NCI-H2107 treated with DMSO at 0.1 percent for 48 hours (cell line): ENCODE measurements at regions not wholly inside any gene's neighbourhood (a gene's known extent, or its start where the extent isn't known, plus 50 kb on each side); places are given as distances from the start of the nearest gene placed in this dataset.
A peak's percentile ranks its signal among the peaks of the same experiment; 100 is the strongest.
"Not testable (repeated sequence)": the region's sequence is repeated elsewhere in the genome, so short reads cannot be mapped to it uniquely, and the experiment has no call there.

Source experiments
- DNase-seq: peaks from one replicate; lab custom pipeline; 2025; ENCODE audit not compliant: unreplicated experiment; lab: John Stamatoyannopoulos, UW

- DNase-seq = no peak
Observed at GRCh38 chr13:81929988-81930387, 1589.1 kb upstream of the SPRY2 start.

- no peak for DNase-seq
Observed at GRCh38 chr13:81927347-81927746, 1586.4 kb upstream of the SPRY2 start.

- DNase-seq = no peak
Observed at GRCh38 chr13:81917810-81918209, 1576.9 kb upstream of the SPRY2 start.

DNA sequence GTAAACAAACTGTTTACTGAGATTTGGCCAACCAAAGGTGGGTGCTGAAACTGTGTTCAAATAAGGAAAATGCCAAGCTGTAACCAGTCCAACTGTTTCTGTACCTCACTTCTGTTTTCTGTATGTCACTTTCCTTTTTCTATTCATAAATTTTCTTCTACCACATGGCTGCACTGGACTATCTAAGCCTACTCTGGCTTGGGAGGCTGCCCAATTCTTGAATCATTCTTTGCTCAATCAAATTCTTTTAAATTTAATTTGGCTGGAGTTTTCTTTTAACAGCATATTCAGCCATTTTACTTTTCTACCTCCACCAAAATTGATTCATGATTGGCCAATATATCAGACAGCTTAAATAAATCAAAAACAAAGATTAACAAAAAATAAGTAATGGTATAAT, 1575.5 kb upstream of the SPRY2 start:
- no peak for DNase-seq

DNA sequence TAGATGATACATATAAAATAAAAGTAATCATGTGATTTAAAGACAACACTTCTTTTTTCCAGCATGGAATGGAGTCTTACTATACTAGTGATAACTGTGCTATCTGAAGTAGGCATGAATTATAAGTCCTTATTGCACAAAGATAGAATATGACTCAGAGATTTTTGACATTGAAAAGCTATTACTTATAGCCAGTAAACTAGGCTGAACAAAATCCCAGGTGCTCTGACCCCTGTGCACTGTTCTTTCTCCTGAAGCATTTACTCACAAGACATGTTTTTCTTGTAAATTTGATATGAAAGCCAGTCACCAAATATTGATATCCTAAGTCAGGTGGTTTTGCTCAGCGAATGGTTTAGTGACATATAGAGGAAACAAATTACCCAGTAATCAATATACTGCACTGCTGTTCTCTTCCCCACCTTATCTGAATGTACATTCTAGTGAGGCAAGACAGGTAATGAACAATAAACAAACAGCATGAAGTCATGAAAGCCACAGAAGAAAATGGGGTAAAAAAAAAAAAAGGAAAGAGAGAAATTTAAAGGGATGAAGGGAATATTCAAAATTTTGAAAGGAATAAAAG, 1567.0 kb upstream of the SPRY2 start:
- no peak for DNase-seq

GRCh38 chr13:81888855-81889254, 1547.9 kb upstream of the SPRY2 start:
- no peak for DNase-seq

DNA sequence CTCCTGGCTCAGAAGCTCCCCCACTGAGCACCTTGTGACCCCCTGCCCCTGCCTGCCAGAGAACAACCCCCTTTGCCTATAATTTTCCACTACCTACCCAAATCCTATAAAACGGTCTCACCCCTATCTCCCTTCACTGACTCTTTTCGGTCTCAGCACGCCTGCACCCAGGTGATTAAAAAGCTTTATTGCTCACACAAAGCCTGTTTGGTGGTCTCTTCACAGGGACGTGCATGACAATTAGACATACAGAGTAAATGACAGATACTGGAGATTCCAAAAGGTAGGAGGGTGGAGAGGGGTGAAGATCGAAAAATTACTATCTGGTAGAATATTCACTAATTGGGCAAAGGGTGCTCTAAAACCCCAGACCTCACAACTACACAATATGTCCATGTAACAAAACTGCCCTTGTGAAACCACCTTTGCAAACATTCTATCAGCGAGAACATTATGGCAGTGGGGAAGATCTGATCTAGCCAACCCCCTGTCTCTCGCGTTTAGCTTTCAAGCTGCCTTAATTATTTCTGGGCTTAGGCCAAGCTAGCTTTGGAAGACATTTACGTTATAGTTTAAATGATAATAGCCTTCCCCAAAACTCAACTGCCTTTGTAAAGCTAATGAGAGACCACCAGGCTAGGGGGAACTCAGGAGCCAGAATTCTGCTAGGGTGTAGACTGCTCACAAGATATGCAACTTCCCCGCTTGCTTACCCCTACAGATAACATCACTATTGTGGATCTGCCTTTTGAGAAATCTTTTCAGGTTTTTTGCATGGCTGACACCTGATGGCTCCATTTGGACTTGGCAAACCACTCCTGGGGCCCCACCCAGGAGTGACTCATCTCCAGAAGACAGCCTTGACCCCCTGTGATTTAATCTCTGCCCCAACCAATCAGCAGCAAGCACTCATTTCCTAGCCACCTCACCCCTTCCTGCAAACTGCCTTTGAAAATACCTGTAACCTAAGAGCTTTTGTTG, 1534.0 kb upstream of the SPRY2 start:
- DNase-seq = no peak

GRCh38 chr13:81874253-81874652, 1533.3 kb upstream of the SPRY2 start:
- DNase-seq = no peak

DNA sequence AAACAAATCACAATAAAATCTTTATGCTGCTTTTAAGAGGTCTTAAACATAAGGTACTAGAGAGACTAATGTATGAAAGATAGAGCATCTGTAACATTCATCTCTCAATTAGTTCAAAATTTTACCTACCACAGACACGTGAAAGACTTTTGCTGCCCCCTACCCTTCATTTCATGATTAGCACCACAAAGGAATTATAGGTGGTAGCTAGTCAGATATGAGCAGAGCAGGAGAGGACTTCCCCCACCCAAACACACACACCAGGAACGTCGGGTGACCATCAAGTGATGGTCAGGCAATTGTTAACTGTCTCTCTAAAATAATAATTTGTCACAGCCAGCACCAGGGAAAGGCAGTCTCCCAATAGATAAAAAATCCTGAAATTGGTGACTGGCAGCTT, 1531.7 kb upstream of the SPRY2 start:
- DNase-seq = peak; percentile 1

- not testable (repeated sequence) for DNase-seq
Observed at GRCh38 chr13:81871751-81872325, 1530.9 kb upstream of the SPRY2 start.

DNA sequence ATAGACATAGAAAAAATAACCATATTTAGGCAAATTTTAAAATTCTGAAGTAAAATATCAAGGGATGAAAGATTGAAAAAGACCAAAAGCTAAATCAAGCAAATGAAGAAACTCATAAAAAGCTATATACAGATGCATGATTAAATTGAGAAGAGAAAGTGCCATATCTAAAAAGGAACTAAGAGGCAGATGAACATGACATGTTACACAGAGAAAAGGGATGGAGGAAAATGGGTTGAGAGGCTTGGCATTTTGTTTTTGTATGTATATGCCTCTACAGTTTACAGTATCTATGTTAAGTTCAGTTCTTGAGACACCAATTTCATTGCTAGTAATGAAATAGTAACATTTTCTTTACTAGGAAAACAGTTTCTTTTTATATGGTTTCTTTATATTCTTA, 1507.4 kb upstream of the SPRY2 start:
- DNase-seq = no peak

DNA sequence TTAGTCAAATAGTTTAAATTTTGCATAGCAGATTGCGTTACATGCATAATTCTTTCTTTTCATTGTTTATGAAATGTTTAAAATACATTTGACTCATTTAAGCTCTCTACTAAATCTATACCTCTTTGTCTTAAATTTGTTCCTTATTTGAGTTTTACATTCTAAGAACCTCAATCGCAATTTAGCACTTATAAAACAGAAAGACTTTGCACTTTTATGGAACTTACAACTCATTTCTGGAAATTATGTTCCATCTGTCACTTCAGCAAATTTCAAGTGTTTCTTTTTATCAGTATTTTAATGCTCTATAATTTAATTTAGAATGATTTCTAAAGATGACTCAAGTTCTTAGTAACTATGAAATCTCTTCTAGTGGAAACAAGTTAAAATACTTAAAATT, 1505.8 kb upstream of the SPRY2 start:
- no peak for DNase-seq

DNA sequence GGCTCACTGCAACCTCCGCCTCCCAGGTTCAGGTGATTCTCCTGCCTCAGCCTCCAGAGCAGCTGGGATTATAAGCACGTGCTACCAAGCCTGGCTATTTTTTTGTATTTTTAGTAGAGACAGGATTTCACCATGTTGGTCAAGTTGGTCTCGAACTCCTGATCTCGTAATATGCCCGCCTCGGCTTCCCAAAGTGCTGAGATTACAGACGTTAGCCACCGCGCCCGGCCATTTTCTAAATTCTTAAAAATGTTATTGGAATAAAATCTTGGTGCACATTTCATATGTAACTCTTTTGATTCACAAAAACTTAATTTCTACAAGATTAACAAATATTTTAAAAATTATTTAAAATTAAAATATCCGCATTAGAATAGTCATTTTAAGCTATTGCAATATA, 1480.3 kb upstream of the SPRY2 start:
- DNase-seq = no peak

DNA sequence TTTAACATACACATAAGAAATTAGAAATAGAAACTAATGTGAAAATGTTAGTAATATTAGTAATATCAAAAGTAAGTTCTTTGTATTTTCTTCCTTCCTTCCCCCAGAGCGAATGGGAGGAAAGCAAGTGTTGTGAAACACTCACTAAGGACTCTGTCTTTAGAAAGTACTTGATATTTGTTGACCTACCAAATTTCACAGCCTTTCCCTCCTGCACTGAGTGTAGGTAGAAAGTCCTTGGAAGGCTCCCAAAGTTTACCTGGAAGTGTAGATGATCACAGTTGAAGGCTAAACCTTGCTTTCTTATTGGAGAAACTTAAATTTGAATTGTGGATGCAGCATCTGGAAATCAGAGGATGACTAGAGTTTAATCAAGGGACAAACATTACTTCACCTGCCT, 1459.5 kb upstream of the SPRY2 start:
- DNase-seq = no peak

DNA sequence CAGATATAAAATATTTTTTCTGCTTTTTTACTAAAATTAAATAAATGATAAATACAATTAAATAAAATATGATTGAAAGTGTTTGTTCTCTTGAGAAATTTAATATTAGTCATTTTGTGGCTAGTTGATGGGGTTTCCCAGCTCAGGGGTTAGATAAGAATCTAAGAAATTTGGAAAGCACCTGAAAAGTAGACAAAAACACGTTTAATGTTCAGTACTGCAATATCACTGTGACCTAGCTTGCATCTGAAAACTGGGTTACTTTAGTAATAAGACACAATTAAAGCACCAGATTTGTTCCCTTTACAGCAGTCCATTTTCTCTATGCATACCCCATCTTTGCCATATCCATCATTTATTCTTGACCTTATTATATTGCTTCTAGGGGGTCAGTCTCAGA, 1454.8 kb upstream of the SPRY2 start:
- no peak for DNase-seq

GRCh38 chr13:81791641-81792040, 1450.7 kb upstream of the SPRY2 start:
- DNase-seq = no peak

DNA sequence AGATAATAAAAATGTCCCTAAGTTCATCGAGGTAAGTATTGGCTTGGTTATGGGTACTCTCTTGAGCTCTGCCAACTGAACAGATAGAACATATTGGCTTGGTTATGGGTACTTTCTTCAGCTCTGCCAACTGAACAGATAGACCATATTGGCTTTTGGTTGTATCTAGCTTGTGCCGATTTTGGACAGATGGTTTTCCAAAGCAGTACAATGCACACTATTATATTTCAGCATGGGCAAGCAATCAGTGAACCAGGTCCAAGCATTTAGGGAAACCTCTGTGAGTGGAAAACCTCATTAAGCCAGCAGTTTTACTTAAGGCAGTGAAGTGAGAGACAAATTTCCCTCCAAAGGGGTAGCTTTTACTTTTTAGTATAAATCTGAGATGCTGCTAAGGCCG, 1440.5 kb upstream of the SPRY2 start:
- DNase-seq = no peak

- no peak for DNase-seq
Observed at GRCh38 chr13:81779876-81780275, 1439.0 kb upstream of the SPRY2 start.

DNA sequence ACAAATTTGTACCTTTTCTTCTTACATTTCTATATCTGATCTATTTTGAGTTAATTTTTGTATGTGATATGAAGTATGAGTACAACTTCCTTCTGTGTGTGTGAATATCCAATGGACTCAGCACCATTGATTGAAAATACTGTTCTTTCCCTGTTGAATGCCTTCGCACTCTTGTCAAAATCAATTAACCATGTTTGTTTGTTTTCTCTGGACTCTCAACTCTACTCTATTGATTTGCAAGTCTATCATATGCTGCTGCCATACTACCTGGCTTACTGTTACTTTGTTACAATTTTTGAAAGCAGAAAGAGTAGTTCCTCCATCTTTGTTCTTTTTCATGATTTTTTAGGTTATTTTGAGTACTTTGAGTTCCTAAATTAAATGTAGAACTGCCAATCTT, 1437.4 kb upstream of the SPRY2 start:
- no peak for DNase-seq

- no peak for DNase-seq
Observed at GRCh38 chr13:81773263-81773662, 1432.3 kb upstream of the SPRY2 start.

GRCh38 chr13:81771951-81772350, 1431.0 kb upstream of the SPRY2 start:
- DNase-seq = no peak

DNA sequence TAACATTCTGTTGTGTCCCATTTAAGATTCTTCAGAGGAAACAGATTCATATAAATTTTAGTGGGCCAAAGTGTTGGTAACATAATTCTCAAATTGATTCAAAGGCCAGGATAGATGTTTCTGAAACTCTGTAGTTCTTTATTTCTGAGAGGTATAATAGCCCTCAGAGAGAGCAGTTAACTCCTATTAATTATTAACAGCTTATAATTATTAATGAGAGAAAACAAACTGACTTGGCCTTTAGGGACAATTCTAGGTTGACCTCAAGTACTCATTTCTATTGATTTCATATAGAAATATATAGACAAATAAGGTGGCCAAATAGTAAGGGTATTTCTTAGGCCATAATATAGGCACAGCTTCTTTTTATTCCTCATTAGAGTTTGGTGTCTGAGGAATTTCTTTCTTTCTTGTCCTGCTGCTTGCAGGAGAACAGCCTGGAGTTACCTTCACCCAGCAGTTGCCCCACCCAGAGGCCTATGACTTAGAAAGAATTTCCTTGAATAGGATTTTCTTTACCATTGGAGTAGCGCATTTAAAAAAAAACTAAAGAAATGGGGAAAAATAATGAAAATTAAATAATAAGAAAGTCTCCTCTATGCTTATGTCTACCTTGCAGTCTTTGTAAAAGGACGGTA, 1430.1 kb upstream of the SPRY2 start:
- DNase-seq = no peak
